Left forelimb (tissue), 1 donor: ENCODE measurements at regions not wholly inside any gene's neighbourhood (a gene's known extent, or its start where the extent isn't known, plus 50 kb on each side); places are given as distances from the start of the nearest gene placed in this dataset.

Experiments used
- DNase-seq: peaks from one replicate; pipeline ENCODE4 v3.0.0-alpha.2; 2018; ENCODE audit warnings: low spot score

- DNase-seq = no peak
Measured at GRCh38 chr9:117547904-117548303, 133.0 kb upstream of the ASTN2 start.

- no peak for DNase-seq
Measured at GRCh38 chr9:117546894-117547678, 132.2 kb upstream of the ASTN2 start.

- DNase-seq = no peak
Measured at GRCh38 chr9:117545846-117546245, 131.0 kb upstream of the ASTN2 start.

- no peak for DNase-seq
Measured at GRCh38 chr9:117543089-117543488, 128.2 kb upstream of the ASTN2 start.

GRCh38 chr9:117542021-117542420, 127.2 kb upstream of the ASTN2 start:
- no peak for DNase-seq

- DNase-seq = no peak
Measured at GRCh38 chr9:117541181-117541580, 126.3 kb upstream of the ASTN2 start.

GRCh38 chr9:117535973-117536372, 121.1 kb upstream of the ASTN2 start:
- DNase-seq = no peak

- no peak for DNase-seq
Measured at GRCh38 chr9:117535434-117535833, 120.6 kb upstream of the ASTN2 start.

GRCh38 chr9:117528225-117528624, 113.4 kb upstream of the ASTN2 start:
- DNase-seq = no peak

GRCh38 chr9:117526674-117527073, 111.8 kb upstream of the ASTN2 start:
- DNase-seq = no peak

- no peak for DNase-seq
Measured at GRCh38 chr9:117523531-117524153, 108.8 kb upstream of the ASTN2 start.

GRCh38 chr9:117521293-117521692, 106.4 kb upstream of the ASTN2 start:
- no peak for DNase-seq

GRCh38 chr9:117516676-117517632, 102.1 kb upstream of the ASTN2 start:
- DNase-seq = no peak

GRCh38 chr9:117511852-117512481, 97.1 kb upstream of the ASTN2 start:
- DNase-seq = no peak

- no peak for DNase-seq
Measured at GRCh38 chr9:117496307-117496706, 81.5 kb upstream of the ASTN2 start.

- DNase-seq = no peak
Measured at GRCh38 chr9:117494401-117495090, 79.7 kb upstream of the ASTN2 start.

GRCh38 chr9:117492476-117492875, 77.6 kb upstream of the ASTN2 start:
- DNase-seq = no peak

GRCh38 chr9:117491491-117491890, 76.6 kb upstream of the ASTN2 start:
- no peak for DNase-seq

- DNase-seq = no peak
Measured at GRCh38 chr9:117490199-117490598, 75.3 kb upstream of the ASTN2 start.

- DNase-seq = no peak
Measured at GRCh38 chr9:117488659-117489058, 73.8 kb upstream of the ASTN2 start.

- peak; percentile 77 for DNase-seq
Measured at GRCh38 chr9:117487555-117488175, 72.8 kb upstream of the ASTN2 start.
